Right cardiac atrium (tissue), 5 donors: ENCODE measurements at regions not wholly inside any gene's neighbourhood (a gene's known extent, or its start where the extent isn't known, plus 50 kb on each side); places are given as distances from the start of the nearest gene placed in this dataset.

Experiments
- ATAC-seq, 2 donors: fragments of 200-7000 bp; cut with Tn5 transposase; one replicate each; pipeline versions ENCODE4 v1.8.0 to v1.9.1; 2020; ENCODE audit warnings: moderate library complexity in 2 of 2, mild to moderate bottlenecking in 1 of 2
- DNase-seq, 3 donors: peaks; one replicate each; pipeline ENCODE4 v3.0.0-alpha.2; 2020
- H3K27ac ChIP-seq: one replicate; pipeline ENCODE4 v1.5.1; 2013; ENCODE audit warnings: mild to moderate bottlenecking, low read length, control low read depth, moderate library complexity
- H3K27me3 ChIP-seq: one replicate; pipeline ENCODE4 v1.6.1; 2013; ENCODE audit not compliant: control insufficient read depth, insufficient read depth
- H3K4me1 ChIP-seq: one replicate; pipeline ENCODE4 v1.6.1; 2013; ENCODE audit warnings: low read length; ENCODE audit not compliant: control insufficient read depth, insufficient read depth
- H3K4me3 ChIP-seq: one replicate; pipeline ENCODE4 v1.5.1; 2013; ENCODE audit warnings: low read length, control low read depth
- H3K9me3 ChIP-seq: one replicate; pipeline ENCODE4 v1.6.1; 2013; ENCODE audit warnings: low read length; ENCODE audit not compliant: control insufficient read depth
- WGBS: extraction: QIAGEN DNeasy Blood & Tissue Kit; methylation state at CpG from one replicate; pipeline ENCODE4 v1.1.7; 2013; 5-methylcytosine and 5-hydroxymethylcytosine counted together
- intact Hi-C, 4 donors: fragments of 100-400 bp; cut with DNase I; formaldehyde crosslinking; loops; one replicate each; pipeline versions ENCODE4 v1.11.0 to v1.14.0; 2022 to 2023
- donor health status: healthy with polysubstance abuse.
- donor health status: DM: no; HTN: yes; CAD: no.
- donor health status: DM: no; HTN: no; CAD: no.
- donor health status: DM: no; HTN: yes; CAD: no; lungs with severe emphysema.
- donor health status: DM: yes; HTN: yes; CAD: no.

DNA sequence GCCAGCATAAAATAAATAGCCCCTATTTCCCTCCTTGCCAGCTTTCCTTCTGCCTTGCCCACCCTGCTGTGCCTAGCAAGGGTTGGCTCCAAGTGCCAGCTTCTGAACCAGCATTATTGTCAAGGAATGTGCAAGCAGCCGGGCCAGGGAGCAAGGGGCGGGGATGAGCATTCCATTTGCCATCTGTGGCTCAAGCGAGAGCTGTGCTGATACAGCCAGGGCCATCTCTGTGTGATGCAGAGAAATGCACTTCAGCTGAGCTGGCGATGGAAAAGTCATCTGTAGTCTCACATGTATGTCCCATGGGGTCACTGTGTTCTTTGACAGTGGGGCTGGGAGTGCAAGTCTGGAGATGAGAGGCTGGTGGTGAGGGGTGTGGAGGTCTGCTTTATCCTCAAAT lies 137.3 kb downstream of the SUDS3 start:
- Histone ChIP-seq H3K4me1 (no peaks in the 10 kb centered on the region), H3K27me3 (no peaks in the 10 kb centered on the region), H3K9me3 (no peaks in the 10 kb centered on the region), H3K27ac (no peak overlapping the region), H3K4me3 (no peak overlapping the region)
- ATAC-seq: peak in 1 of 2 donors; percentile 19
- 41% methylated on average over 4 of the region's 4 CpGs for WGBS
- DNase-seq: no peak
- intact Hi-C loops: no loop called here

DNA sequence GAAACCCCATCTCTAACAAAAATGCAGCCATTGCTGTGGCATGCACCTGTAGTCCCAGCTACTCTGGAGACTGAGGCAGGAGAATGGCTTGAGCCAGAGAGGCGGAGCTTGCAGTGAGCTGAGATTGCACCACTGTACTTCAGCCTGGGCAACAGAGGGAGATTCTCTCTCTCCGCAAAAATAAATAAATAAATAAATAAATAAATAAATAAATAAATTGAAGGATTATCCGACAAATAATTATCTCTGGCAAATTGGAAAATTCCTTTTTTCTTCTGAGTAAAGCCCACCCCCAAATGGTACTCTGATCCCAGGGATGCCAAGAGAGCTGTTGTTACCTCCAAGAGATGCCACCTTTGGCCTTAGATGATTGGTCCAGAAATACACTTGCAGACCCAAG lies 137.9 kb downstream of the SUDS3 start:
- no peak for DNase-seq
- 91% methylated on average over 3 of the region's 3 CpGs for WGBS
- Histone ChIP-seq H3K9me3 (no peaks in the 10 kb centered on the region), H3K27ac (no peak overlapping the region), H3K4me3 (no peak overlapping the region), H3K4me1 (no peaks in the 10 kb centered on the region), H3K27me3 (no peaks in the 10 kb centered on the region)
- no peak for ATAC-seq
- intact Hi-C loops: no loop called here

DNA sequence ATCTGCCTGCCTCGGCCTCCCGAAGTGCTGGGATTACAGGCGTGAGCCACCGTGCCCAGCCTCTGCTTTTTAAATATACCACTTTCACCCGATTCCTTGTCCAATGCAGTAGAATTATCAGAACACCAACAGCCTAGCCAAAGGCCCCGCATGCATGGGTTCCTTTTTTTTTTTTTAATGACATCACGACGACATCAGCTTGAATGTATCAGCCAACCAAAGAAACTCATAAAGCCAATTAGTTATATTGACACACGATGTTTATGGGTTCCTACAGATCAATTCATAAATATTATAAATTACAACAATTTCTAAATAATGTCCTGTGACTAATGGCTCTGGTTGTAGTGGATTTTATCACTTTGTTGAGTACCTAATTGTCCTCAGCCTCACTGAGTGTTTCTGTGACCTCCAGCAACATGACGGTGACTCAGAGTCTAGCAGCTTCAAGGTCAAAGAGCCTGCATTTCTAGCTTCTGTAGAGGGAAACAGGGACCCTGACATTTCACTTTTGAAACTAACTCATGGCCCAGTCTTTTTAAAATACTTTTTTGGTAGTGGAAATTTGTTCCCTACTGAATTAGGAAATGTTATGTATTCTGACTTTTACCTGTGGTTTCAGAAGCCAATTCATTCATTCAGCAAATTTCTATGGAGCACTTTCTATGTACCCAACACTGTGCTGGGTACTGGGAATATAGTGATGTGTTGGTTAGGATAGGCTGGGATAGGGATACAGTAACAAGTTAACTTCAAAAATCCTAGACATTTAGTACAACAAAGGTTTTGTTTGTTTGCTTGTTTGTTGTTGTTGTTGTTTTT lies 144.1 kb downstream of the SUDS3 start:
- peak; percentile 63 to 75 for ATAC-seq
- H3K9me3 ChIP-seq: no peaks in the 10 kb centered on the region
- intact Hi-C loops: no loop called here
- 77% methylated on average over 10 of the region's 10 CpGs for WGBS
- H3K4me1 ChIP-seq: no peaks in the 10 kb centered on the region
- no peaks in the 10 kb centered on the region for H3K27me3 ChIP-seq
- no peak overlapping the region for H3K27ac ChIP-seq
- H3K4me3 ChIP-seq: no peak overlapping the region
- no peak for DNase-seq

DNA sequence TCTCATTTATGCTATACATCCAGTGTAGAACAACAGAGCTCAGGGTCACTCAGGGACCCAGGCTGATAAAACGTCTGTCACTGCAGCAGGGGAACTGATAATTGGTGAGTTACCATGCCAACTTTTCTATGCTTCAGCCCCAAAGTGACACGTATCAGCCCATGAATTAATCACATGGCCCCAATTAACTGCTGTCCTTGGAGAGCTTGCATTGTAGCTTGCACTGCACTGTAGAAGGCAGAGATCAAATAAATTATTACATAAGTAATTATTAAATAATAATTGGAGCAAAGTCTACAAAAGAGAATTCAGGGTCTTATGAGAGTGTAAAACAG lies 144.6 kb downstream of the SUDS3 start:
- no peak for ATAC-seq
- Histone ChIP-seq H3K4me1 (no peaks in the 10 kb centered on the region), H3K9me3 (no peaks in the 10 kb centered on the region), H3K27ac (no peak overlapping the region), H3K4me3 (no peak overlapping the region), H3K27me3 (no peaks in the 10 kb centered on the region)
- WGBS: 19% methylated on average over 2 of the region's 2 CpGs
- no peak for DNase-seq
- intact Hi-C loops: no loop called here

DNA sequence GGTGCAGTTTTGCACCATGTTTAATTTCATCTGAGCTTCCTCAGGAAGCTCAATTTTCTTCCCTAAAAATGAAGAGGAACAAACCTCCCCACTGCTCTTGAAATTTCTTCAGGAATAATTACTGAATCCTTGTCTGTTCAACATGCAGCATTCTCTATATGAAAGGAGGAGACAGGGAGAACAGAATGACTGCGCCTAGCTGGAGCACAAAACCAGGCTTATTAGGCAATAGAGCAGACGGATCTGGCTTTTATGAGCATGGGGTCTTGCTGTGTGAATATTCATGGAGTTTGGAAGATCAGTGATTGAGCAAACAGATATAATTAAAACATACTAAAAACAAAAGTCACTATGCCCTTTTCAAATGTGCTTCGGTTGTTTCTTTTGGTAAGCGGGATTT lies 148.1 kb downstream of the SUDS3 start:
- DNase-seq: no peak
- no peak overlapping the region for H3K4me3 ChIP-seq
- intact Hi-C loops: no loop called here
- no peaks in the 10 kb centered on the region for H3K4me1 ChIP-seq
- no peak overlapping the region for H3K27ac ChIP-seq
- no peak for ATAC-seq
- H3K9me3 ChIP-seq: no peaks in the 10 kb centered on the region
- H3K27me3 ChIP-seq: no peaks in the 10 kb centered on the region
- WGBS: 87% methylated on average over 4 of the region's 4 CpGs

DNA sequence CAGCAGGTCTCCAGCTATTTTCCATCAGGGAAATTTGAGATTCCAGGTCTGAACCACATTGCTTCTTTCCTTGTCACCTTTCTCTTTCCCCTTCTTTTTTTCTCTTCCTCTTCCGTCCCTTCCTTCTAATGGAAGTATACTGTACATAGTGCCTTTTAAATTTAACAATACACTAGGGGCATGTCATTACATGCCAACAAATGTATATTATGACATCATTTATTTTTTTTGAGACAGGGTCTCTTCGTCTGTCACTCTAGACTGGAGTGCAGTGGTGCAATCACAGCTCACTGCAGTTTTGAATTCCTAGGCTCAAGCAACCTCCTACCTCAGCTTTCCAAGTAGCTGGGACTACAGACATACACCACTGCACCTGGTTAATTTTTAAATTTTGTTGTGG lies 148.9 kb downstream of the SUDS3 start:
- intact Hi-C loops: no loop called here
- no peaks in the 10 kb centered on the region for H3K27me3 ChIP-seq
- H3K4me3 ChIP-seq: no peak overlapping the region
- 48% methylated on average over 2 of the region's 2 CpGs for WGBS
- H3K9me3 ChIP-seq: no peaks in the 10 kb centered on the region
- ATAC-seq (no peak), DNase-seq (no peak)
- H3K27ac ChIP-seq: no peak overlapping the region
- H3K4me1 ChIP-seq: no peaks in the 10 kb centered on the region

DNA sequence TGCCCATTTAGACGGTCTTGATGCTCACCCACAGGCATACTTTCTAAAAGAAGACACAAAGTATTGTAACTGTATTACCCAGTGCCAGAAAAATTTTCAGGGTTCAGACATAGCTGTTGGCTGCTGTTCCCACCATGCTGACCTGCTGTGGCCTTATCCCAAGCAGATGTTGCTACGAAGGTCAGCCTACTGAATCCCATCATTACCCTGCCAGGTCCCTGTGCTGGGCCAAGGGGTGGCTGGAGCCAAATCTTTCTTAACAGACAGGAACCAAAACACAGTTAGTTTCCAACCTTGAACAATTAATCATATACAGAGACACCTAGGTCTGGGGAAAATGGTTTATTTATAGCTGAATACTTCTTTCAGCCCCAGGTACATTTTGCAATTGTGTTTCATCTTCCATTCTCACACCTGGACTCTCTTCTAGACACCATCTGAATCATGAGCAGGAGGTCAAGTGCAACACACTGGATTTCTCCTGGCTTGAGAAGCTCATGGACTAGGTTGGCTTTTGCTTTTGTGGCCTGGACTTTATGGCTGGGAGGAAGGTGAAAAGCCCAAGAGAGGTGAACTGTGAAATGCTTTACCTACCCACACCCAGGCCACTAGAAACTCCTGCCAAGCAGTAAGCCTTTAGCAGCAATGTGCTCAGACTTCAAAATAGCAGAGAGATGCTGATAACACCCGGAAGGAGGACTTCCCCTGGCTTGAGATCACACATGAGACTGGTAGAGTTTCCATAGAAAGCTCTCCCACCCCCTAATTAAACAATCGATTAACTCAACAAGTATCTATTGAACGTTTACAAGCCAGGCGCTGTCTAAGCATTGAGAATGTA lies 150.1 kb downstream of the SUDS3 start:
- H3K27me3 ChIP-seq: no peaks in the 10 kb centered on the region
- 63% methylated on average over 6 of the region's 6 CpGs for WGBS
- no peaks in the 10 kb centered on the region for H3K9me3 ChIP-seq
- H3K4me1 ChIP-seq: no peaks in the 10 kb centered on the region
- DNase-seq (no peak), ATAC-seq (peak in 1 of 2 donors; percentile 62)
- intact Hi-C loops: no loop called here
- H3K4me3 ChIP-seq: no peak overlapping the region
- H3K27ac ChIP-seq: no peak overlapping the region

DNA sequence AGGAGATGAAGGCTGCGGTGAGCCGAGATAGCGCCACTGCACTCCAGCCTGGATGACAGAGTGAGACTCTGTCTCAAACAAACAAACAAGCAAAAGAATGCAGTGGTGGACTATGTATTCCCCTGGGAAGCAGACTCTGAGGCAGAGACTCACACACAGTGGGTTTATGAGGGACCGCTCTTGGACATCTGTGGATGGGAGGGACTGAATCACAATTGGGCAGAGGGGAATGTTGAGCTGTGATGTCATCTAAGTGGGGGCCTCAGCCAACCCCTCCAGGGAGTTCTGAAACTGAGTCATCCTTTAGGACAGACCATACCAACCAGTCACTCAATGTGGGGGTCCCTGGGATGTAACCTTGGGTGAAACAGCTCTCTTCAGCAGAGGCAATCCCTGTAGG lies 151.0 kb downstream of the SUDS3 start:
- Histone ChIP-seq H3K4me3 (no peak overlapping the region), H3K27me3 (no peaks in the 10 kb centered on the region), H3K27ac (no peak overlapping the region), H3K4me1 (no peaks in the 10 kb centered on the region), H3K9me3 (no peaks in the 10 kb centered on the region)
- WGBS: 95% methylated on average over 4 of the region's 4 CpGs
- DNase-seq (no peak), ATAC-seq (peak in 1 of 2 donors; percentile 24)
- intact Hi-C loops: no loop called here

DNA sequence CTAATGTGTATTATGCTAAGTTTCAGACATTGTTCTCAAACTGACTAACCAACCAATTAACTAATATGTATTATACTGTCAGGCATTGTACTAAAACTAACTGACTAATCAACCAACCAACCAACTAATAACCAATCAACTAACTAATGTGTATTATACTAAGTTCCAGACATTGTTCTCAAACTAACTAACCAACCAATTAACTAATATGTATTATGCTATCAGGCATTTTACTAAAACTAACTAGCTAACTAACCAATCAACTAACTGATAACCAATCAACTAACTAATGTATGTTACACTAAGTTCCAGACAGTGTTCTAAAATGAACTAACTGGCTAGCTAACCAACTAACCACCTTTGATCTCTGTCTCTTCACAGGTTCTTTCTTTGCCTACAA lies 152.3 kb downstream of the SUDS3 start:
- Histone ChIP-seq H3K4me3 (no peak overlapping the region), H3K9me3 (no peaks in the 10 kb centered on the region), H3K27ac (no peak overlapping the region), H3K4me1 (no peaks in the 10 kb centered on the region), H3K27me3 (no peaks in the 10 kb centered on the region)
- intact Hi-C loops: no loop called here
- ATAC-seq: no peak
- no peak for DNase-seq

DNA sequence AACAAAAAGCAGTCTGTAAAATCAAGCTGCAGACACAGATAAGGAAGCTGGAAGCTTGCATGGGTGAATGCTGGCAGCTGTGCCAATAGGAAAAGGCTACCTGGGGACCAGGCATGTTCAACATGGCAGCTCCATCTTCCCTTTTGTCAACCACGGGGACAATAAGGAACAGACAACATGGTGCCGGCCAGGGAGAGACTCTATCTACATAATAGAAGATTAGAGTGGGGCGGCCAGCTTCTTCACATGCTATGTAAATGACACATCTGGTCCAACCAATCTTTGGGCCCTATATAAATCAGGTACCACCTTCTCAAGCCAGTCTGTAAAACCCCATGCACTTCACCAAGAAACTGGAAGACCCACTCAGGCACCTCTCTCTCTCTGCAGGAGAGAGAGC lies 157.6 kb downstream of the SUDS3 start:
- ATAC-seq: no peak
- WGBS: 40% methylated on average over 3 of the region's 3 CpGs
- no peaks in the 10 kb centered on the region for H3K9me3 ChIP-seq
- intact Hi-C loops: no loop called here
- H3K27me3 ChIP-seq: no peaks in the 10 kb centered on the region
- H3K4me1 ChIP-seq: peaks cover 7% of the 10 kb centered on the region
- H3K27ac ChIP-seq: no peak overlapping the region
- no peak for DNase-seq
- H3K4me3 ChIP-seq: no peak overlapping the region

DNA sequence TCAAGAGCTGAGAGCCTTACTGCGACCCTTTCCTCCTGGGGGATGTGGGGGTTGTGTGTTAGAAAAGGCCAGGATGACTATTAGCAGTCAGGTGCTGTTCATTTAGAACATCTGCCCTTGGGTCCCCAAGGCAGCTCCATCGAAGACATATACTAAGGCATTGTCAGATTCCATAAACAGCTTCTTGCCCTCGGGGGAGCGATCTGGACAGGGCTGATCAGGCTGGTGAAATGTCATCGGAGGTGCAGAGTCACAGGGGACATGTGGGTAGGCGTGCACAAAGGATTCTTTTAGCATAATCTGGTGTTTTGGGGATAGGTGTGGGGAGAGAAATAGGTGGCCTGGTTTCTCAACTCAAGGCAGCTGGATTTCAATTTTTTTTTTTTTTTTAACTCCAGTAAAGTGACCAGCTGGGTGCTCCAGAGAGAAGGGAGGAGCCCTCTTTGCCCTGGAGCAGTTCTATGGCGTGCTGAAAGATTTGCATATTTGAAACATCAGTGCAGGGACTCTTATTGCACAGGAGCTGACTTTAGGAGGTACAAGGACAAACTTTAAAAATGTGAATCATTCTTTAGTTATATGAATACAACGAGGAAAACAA lies 160.1 kb downstream of the SUDS3 start:
- Histone ChIP-seq H3K27ac (peak overlapping the region; percentile 93), H3K27me3 (no peaks in the 10 kb centered on the region), H3K4me3 (no peak overlapping the region), H3K9me3 (no peaks in the 10 kb centered on the region), H3K4me1 (peaks cover 7% of the 10 kb centered on the region)
- ATAC-seq (peak in 1 of 2 donors; percentile 27), DNase-seq (no peak)
- intact Hi-C loops: no loop called here
- 64% methylated on average over 8 of the region's 8 CpGs for WGBS
